ENCODE measurements at regions not wholly inside any gene's neighbourhood (a gene's known extent, or its start where the extent isn't known, plus 50 kb on each side); places are given as distances from the start of the nearest gene placed in this dataset.

DNA sequence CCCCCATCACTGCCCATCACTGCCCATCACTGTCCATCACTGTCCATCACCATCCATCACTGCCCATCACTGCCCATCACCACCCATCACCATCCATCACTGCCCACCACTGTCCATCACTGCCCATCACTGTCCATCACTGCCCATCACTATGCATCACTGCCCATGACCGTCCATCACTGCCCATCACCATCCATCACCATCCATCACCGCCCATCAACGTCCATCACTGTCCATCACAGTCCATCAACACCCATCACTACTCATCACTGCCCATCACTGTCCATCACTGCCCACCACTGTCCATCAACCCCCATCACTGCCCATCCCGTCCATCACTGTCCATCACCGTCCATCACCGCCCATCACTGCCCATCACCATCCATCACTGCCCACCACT lies 57.8 kb upstream of the OTOS start:
- Histone ChIP-seq H3K36me3 (ENCODE audit: control insufficient read depth, insufficient read depth, low read length) (no peaks in the 10 kb centered on the region), H3K27me3 (ENCODE audit: control insufficient read depth, insufficient read depth, low read length) (peaks cover 16% of the 10 kb centered on the region)

DNA sequence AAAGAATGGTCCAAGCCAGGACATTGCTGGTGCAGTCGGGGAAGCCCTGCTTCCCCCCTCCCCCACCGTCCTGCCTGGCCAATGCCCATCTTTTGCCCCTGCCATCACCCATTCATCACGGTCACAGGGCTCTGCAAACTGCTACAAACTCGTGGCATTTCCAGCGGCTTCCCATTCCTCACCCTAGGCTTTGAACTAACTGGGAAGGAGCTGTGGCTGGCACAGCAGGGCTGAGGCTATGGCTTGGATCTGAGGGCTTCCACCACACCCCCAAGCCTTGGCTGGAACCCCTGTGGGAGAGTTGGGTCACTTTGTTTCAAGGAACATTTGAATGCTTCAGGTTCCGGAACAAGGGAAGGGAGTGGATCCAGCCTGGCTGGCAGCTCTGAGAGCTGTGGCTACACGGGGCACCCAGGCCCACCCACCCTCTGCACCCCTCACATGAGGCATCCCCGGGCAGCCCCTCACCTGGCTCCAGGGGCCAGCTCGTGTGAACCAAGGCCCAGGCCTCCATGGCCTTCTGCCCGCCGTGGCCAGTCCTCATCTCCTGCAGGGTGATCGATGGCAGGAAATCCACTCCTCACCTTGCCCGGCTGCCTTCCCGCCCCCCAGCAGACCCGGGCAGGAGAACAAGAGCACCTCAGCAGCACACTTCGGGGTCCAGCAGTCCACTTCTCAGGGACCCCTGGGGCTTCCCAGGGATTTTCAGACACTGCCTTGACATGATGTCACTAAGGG lies 58.8 kb upstream of the OTOS start:
- TF ChIP-seq, protein P1, sequence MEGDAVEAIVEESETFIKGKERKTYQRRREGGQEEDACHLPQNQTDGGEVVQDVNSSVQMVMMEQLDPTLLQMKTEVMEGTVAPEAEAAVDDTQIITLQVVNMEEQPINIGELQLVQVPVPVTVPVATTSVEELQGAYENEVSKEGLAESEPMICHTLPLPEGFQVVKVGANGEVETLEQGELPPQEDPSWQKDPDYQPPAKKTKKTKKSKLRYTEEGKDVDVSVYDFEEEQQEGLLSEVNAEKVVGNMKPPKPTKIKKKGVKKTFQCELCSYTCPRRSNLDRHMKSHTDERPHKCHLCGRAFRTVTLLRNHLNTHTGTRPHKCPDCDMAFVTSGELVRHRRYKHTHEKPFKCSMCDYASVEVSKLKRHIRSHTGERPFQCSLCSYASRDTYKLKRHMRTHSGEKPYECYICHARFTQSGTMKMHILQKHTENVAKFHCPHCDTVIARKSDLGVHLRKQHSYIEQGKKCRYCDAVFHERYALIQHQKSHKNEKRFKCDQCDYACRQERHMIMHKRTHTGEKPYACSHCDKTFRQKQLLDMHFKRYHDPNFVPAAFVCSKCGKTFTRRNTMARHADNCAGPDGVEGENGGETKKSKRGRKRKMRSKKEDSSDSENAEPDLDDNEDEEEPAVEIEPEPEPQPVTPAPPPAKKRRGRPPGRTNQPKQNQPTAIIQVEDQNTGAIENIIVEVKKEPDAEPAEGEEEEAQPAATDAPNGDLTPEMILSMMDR (conservative IDR thresholded peaks at IDR 0.05 in 1 of 2, IDR thresholded peaks at IDR 0.05 in 1 of 2; ENCODE audit: low read depth in 1 of 2, low read length in 2 of 2) = no peak
- TF ChIP-seq EZH2 (IDR thresholded peaks at IDR 0.05; ENCODE audit: low read length, missing control alignments) = no peak

More for the DNA sequence above, 57.8 kb upstream of the OTOS start:
- Histone ChIP-seq H3K79me2 (ENCODE audit: control insufficient read depth, insufficient read depth, low read length) (no peaks in the 10 kb centered on the region), H3K9ac (ENCODE audit: insufficient read depth, low read length) (no peak overlapping the region), H3K9me3 (ENCODE audit: control insufficient read depth, insufficient read depth, low read depth, low read length) (no peaks in the 10 kb centered on the region), H3K4me1 (ENCODE audit: control insufficient read depth, extremely low read depth, insufficient read depth, low read length) (no peaks in the 10 kb centered on the region), H3K27ac (ENCODE audit: insufficient read depth, low read length) (no peak overlapping the region), H2AFZ (ENCODE audit: low read length) (no peak overlapping the region), H4K20me1 (ENCODE audit: control insufficient read depth, extremely low read depth, insufficient read depth, low read length) (no peaks in the 10 kb centered on the region), H3K4me2 (ENCODE audit: extremely low read depth, insufficient read depth, low read length) (no peak overlapping the region), H3K4me3 (replicated peaks in 1 of 4; ENCODE audit: control extremely low read depth in 1 of 4, insufficient read depth in 1 of 4, low read depth in 3 of 4, low read length in 4 of 4) (no peak overlapping the region)
- no peak for DNase-seq (ENCODE audit: low read depth in 2 of 2)
- TF ChIP-seq EZH2 (IDR thresholded peaks at IDR 0.05; ENCODE audit: low read length, missing control alignments) = no peak
- TF ChIP-seq, protein P1 (conservative IDR thresholded peaks at IDR 0.05 in 1 of 2, IDR thresholded peaks at IDR 0.05 in 1 of 2; ENCODE audit: low read depth in 1 of 2, low read length in 2 of 2) = no peak

DNA sequence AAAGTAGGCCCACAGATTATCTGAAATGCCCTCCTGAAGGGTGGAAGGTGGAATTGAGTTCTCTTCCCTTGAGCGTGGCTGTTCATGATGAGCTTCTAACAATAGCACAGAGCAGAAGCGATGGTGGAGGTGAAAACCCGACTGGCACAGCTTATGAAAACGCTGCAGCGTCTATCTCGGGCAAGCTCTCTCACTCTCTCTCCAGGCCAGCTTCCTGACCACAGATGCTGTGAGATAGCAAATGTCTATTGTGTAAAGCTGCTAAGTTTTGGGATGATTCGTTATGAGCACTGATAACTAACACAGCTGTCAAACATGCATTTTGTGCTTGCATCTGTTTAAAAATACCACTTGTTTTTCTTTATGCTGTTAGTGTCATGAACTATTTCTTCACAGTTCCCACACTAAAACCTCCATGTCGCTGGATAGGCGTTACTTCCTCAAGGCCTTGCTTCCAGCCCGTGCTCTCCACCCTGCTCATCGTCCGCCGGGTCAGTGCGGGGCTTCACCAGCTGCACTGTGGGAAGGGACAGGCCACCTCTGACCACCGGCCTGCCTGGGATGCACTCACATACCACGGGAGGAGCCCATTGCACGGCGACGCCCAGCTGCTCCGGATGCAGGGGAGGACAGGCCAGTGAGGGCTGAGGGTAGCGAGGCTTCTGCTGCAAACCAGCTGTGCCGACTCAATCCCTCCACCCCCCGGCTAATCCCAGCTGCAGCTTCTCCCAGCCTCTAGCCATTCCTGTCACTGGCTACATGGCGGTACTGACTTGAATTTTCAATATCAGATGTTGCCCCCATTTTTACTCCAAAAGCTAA lies 60.0 kb upstream of the OTOS start:
- no peaks in the 10 kb centered on the region for H3K79me2 ChIP-seq (ENCODE audit: control insufficient read depth, insufficient read depth, low read length)
- no peak overlapping the region for H3K27ac ChIP-seq (ENCODE audit: insufficient read depth, low read length)
- H3K4me1 ChIP-seq (ENCODE audit: control insufficient read depth, extremely low read depth, insufficient read depth, low read length) = no peaks in the 10 kb centered on the region
- no peaks in the 10 kb centered on the region for H4K20me1 ChIP-seq (ENCODE audit: control insufficient read depth, extremely low read depth, insufficient read depth, low read length)
- H3K4me3 ChIP-seq (replicated peaks in 1 of 4; ENCODE audit: control extremely low read depth in 1 of 4, insufficient read depth in 1 of 4, low read depth in 3 of 4, low read length in 4 of 4) = no peak overlapping the region
- H3K4me2 ChIP-seq (ENCODE audit: extremely low read depth, insufficient read depth, low read length) = no peak overlapping the region
- peak in 1 of 2 donors; percentile 64 for DNase-seq (ENCODE audit: low read depth in 2 of 2)
- TF ChIP-seq, protein P1 (conservative IDR thresholded peaks at IDR 0.05 in 1 of 2, IDR thresholded peaks at IDR 0.05 in 1 of 2; ENCODE audit: low read depth in 1 of 2, low read length in 2 of 2) = no peak
- TF ChIP-seq EZH2 (IDR thresholded peaks at IDR 0.05; ENCODE audit: low read length, missing control alignments) = peak; percentile 61
- H3K36me3 ChIP-seq (ENCODE audit: control insufficient read depth, insufficient read depth, low read length) = no peaks in the 10 kb centered on the region
- H3K27me3 ChIP-seq (ENCODE audit: control insufficient read depth, insufficient read depth, low read length) = peaks cover 16% of the 10 kb centered on the region
- H3K9me3 ChIP-seq (ENCODE audit: control insufficient read depth, insufficient read depth, low read depth, low read length) = no peaks in the 10 kb centered on the region
- H3K9ac ChIP-seq (ENCODE audit: insufficient read depth, low read length) = no peak overlapping the region
- no peak overlapping the region for H2AFZ ChIP-seq (ENCODE audit: low read length)

More for the DNA sequence above, 58.8 kb upstream of the OTOS start:
- no peaks in the 10 kb centered on the region for H3K4me1 ChIP-seq (ENCODE audit: control insufficient read depth, extremely low read depth, insufficient read depth, low read length)
- H3K27me3 ChIP-seq (ENCODE audit: control insufficient read depth, insufficient read depth, low read length) = peaks cover 16% of the 10 kb centered on the region
- no peak overlapping the region for H3K27ac ChIP-seq (ENCODE audit: insufficient read depth, low read length)
- H4K20me1 ChIP-seq (ENCODE audit: control insufficient read depth, extremely low read depth, insufficient read depth, low read length) = no peaks in the 10 kb centered on the region
- H3K4me2 ChIP-seq (ENCODE audit: extremely low read depth, insufficient read depth, low read length) = no peak overlapping the region
- no peaks in the 10 kb centered on the region for H3K79me2 ChIP-seq (ENCODE audit: control insufficient read depth, insufficient read depth, low read length)
- H3K9ac ChIP-seq (ENCODE audit: insufficient read depth, low read length) = no peak overlapping the region
- no peaks in the 10 kb centered on the region for H3K9me3 ChIP-seq (ENCODE audit: control insufficient read depth, insufficient read depth, low read depth, low read length)
- no peak overlapping the region for H3K4me3 ChIP-seq (replicated peaks in 1 of 4; ENCODE audit: control extremely low read depth in 1 of 4, insufficient read depth in 1 of 4, low read depth in 3 of 4, low read length in 4 of 4)
- H3K36me3 ChIP-seq (ENCODE audit: control insufficient read depth, insufficient read depth, low read length) = no peaks in the 10 kb centered on the region
- no peak overlapping the region for H2AFZ ChIP-seq (ENCODE audit: low read length)
- no peak for DNase-seq (ENCODE audit: low read depth in 2 of 2)
